ENCODE measurements at regions not wholly inside any gene's neighbourhood (a gene's known extent, or its start where the extent isn't known, plus 50 kb on each side); places are given as distances from the start of the nearest gene placed in this dataset.

- Histone ChIP-seq H3K27ac (ENCODE audit: low read depth, low read length) (no peak overlapping the region), H3K27me3 (ENCODE audit: insufficient read depth, low read length) (no peaks in the 10 kb centered on the region), H3K36me3 (ENCODE audit: insufficient read depth, low read length) (no peaks in the 10 kb centered on the region), H3K9me3 (ENCODE audit: control insufficient read depth in 1 of 2, low read length in 2 of 2) (no peaks in the 10 kb centered on the region), H3K4me1 (ENCODE audit: insufficient read depth, low read length) (no peaks in the 10 kb centered on the region), H3K4me3 (ENCODE audit: low read length in 2 of 2) (no peak overlapping the region)
- no peaks in the 10 kb centered on the region for H3K4me1 Mint-ChIP-seq
- ChIA-PET CTCF (ENCODE audit: partially characterized antibody) (no interaction called here), POLR2A (ENCODE audit: partially characterized antibody) (no interaction called here)
- H3K27me3 Mint-ChIP-seq, result no peaks in the 10 kb centered on the region
- intact Hi-C loops (cut with micrococcal nuclease), result no loop called here
- no peak overlapping the region for H3K4me3 Mint-ChIP-seq
- no peak overlapping the region for H3K27ac Mint-ChIP-seq
- no peaks in the 10 kb centered on the region for H3K36me3 Mint-ChIP-seq
- no peak for DNase-seq
- H3K9me3 Mint-ChIP-seq, result peaks cover 0 to 25% (median 8%) of the 10 kb centered on the region in 8 donors
Observed at GRCh38 chr2:72050734-72051133, 96.9 kb downstream of the CYP26B1 start.

GRCh38 chr2:72048881-72049477 is 98.7 kb downstream of the CYP26B1 start:
- CTCF ChIA-PET (ENCODE audit: partially characterized antibody), result no interaction called here
- H3K27me3 ChIP-seq (ENCODE audit: insufficient read depth, low read length), result no peaks in the 10 kb centered on the region
- intact Hi-C loops (cut with micrococcal nuclease), result no loop called here
- H3K9me3 ChIP-seq (ENCODE audit: control insufficient read depth in 1 of 2, low read length in 2 of 2), result no peaks in the 10 kb centered on the region
- POLR2A ChIA-PET (ENCODE audit: partially characterized antibody), result no interaction called here
- Mint-ChIP-seq H3K27me3 (no peaks in the 10 kb centered on the region), H3K36me3 (no peaks in the 10 kb centered on the region), H3K4me1 (no peaks in the 10 kb centered on the region), H3K4me3 (no peak overlapping the region), H3K9me3 (peaks cover 0 to 29% (median 12%) of the 10 kb centered on the region in 8 donors), H3K27ac (no peak overlapping the region)
- no peak overlapping the region for H3K4me3 ChIP-seq (ENCODE audit: low read length in 2 of 2)
- no peak for DNase-seq
- no peaks in the 10 kb centered on the region for H3K4me1 ChIP-seq (ENCODE audit: insufficient read depth, low read length)
- H3K36me3 ChIP-seq (ENCODE audit: insufficient read depth, low read length), result no peaks in the 10 kb centered on the region
- no peak overlapping the region for H3K27ac ChIP-seq (ENCODE audit: low read depth, low read length)

- Mint-ChIP-seq H3K9me3 (peaks cover 0 to 33% (median 16%) of the 10 kb centered on the region in 8 donors), H3K27ac (no peak overlapping the region), H3K4me3 (no peak overlapping the region), H3K4me1 (no peaks in the 10 kb centered on the region), H3K36me3 (no peaks in the 10 kb centered on the region), H3K27me3 (no peaks in the 10 kb centered on the region)
- intact Hi-C loops (cut with micrococcal nuclease), result no loop called here
- no peak overlapping the region for H3K27ac ChIP-seq (ENCODE audit: low read depth, low read length)
- POLR2A ChIA-PET (ENCODE audit: partially characterized antibody), result no interaction called here
- CTCF ChIA-PET (ENCODE audit: partially characterized antibody), result no interaction called here
- H3K4me3 ChIP-seq (ENCODE audit: low read length in 2 of 2), result no peak overlapping the region
- H3K4me1 ChIP-seq (ENCODE audit: insufficient read depth, low read length), result no peaks in the 10 kb centered on the region
- DNase-seq, result no peak
- H3K9me3 ChIP-seq (ENCODE audit: control insufficient read depth in 1 of 2, low read length in 2 of 2), result no peaks in the 10 kb centered on the region
- H3K36me3 ChIP-seq (ENCODE audit: insufficient read depth, low read length), result no peaks in the 10 kb centered on the region
- no peaks in the 10 kb centered on the region for H3K27me3 ChIP-seq (ENCODE audit: insufficient read depth, low read length)
Observed at GRCh38 chr2:72043985-72044384, 103.7 kb downstream of the CYP26B1 start.

GRCh38 chr2:72041638-72042111 is 106.0 kb downstream of the CYP26B1 start:
- POLR2A ChIA-PET (ENCODE audit: partially characterized antibody), result no interaction called here
- no peaks in the 10 kb centered on the region for H3K4me1 ChIP-seq (ENCODE audit: insufficient read depth, low read length)

GRCh38 chr2:72040629-72041571 is 106.8 kb downstream of the CYP26B1 start:
- CTCF ChIA-PET (ENCODE audit: partially characterized antibody), result no interaction called here
- no peaks in the 10 kb centered on the region for H3K4me1 Mint-ChIP-seq

More at GRCh38 chr2:72041638-72042111, 106.0 kb downstream of the CYP26B1 start:
- DNase-seq, result no peak
- no peaks in the 10 kb centered on the region for H3K36me3 Mint-ChIP-seq
- peaks cover 0 to 1% of the 10 kb centered on the region in 2 donors for H3K27me3 Mint-ChIP-seq
- no peaks in the 10 kb centered on the region for H3K27me3 ChIP-seq (ENCODE audit: insufficient read depth, low read length)
- no peaks in the 10 kb centered on the region for H3K9me3 ChIP-seq (ENCODE audit: control insufficient read depth in 1 of 2, low read length in 2 of 2)
- H3K27ac ChIP-seq (ENCODE audit: low read depth, low read length), result no peak overlapping the region
- intact Hi-C loops (cut with micrococcal nuclease), result no loop called here
- no peak overlapping the region for H3K4me3 Mint-ChIP-seq
- no peak overlapping the region for H3K27ac Mint-ChIP-seq
- peaks cover 0 to 21% (median 7%) of the 10 kb centered on the region in 8 donors for H3K9me3 Mint-ChIP-seq
- no peak overlapping the region for H3K4me3 ChIP-seq (ENCODE audit: low read length in 2 of 2)
- no peaks in the 10 kb centered on the region for H3K36me3 ChIP-seq (ENCODE audit: insufficient read depth, low read length)
- no peaks in the 10 kb centered on the region for H3K4me1 Mint-ChIP-seq
- CTCF ChIA-PET (ENCODE audit: partially characterized antibody), result no interaction called here

GRCh38 chr2:72038524-72038923 is 109.1 kb downstream of the CYP26B1 start:
- H3K27ac ChIP-seq (ENCODE audit: low read depth, low read length), result no peak overlapping the region
- no peaks in the 10 kb centered on the region for H3K36me3 ChIP-seq (ENCODE audit: insufficient read depth, low read length)
- no peak for DNase-seq
- H3K4me1 Mint-ChIP-seq, result no peaks in the 10 kb centered on the region
- ChIA-PET CTCF (ENCODE audit: partially characterized antibody) (no interaction called here), POLR2A (ENCODE audit: partially characterized antibody) (no interaction called here)
- H3K9me3 ChIP-seq (ENCODE audit: control insufficient read depth in 1 of 2, low read length in 2 of 2), result no peaks in the 10 kb centered on the region
- H3K36me3 Mint-ChIP-seq, result no peaks in the 10 kb centered on the region
- peaks cover 0 to 1% of the 10 kb centered on the region in 2 donors for H3K27me3 Mint-ChIP-seq
- H3K27me3 ChIP-seq (ENCODE audit: insufficient read depth, low read length), result no peaks in the 10 kb centered on the region
- peaks cover 0 to 7% (median 1%) of the 10 kb centered on the region in 8 donors for H3K9me3 Mint-ChIP-seq
- no peaks in the 10 kb centered on the region for H3K4me1 ChIP-seq (ENCODE audit: insufficient read depth, low read length)
- no peak overlapping the region for H3K4me3 Mint-ChIP-seq
- intact Hi-C loops (cut with micrococcal nuclease), result no loop called here
- no peak overlapping the region for H3K4me3 ChIP-seq (ENCODE audit: low read length in 2 of 2)
- H3K27ac Mint-ChIP-seq, result no peak overlapping the region

More at GRCh38 chr2:72040629-72041571, 106.8 kb downstream of the CYP26B1 start:
- Mint-ChIP-seq H3K27me3 (peaks cover 0 to 1% of the 10 kb centered on the region in 2 donors), H3K4me3 (no peak overlapping the region), H3K36me3 (no peaks in the 10 kb centered on the region), H3K27ac (no peak overlapping the region), H3K9me3 (peaks cover 0 to 15% (median 7%) of the 10 kb centered on the region in 8 donors)
- no peak overlapping the region for H3K4me3 ChIP-seq (ENCODE audit: low read length in 2 of 2)
- DNase-seq, result no peak
- H3K9me3 ChIP-seq (ENCODE audit: control insufficient read depth in 1 of 2, low read length in 2 of 2), result no peaks in the 10 kb centered on the region
- H3K27me3 ChIP-seq (ENCODE audit: insufficient read depth, low read length), result no peaks in the 10 kb centered on the region
- POLR2A ChIA-PET (ENCODE audit: partially characterized antibody), result no interaction called here
- no peaks in the 10 kb centered on the region for H3K4me1 ChIP-seq (ENCODE audit: insufficient read depth, low read length)
- H3K27ac ChIP-seq (ENCODE audit: low read depth, low read length), result no peak overlapping the region
- intact Hi-C loops (cut with micrococcal nuclease), result no loop called here
- no peaks in the 10 kb centered on the region for H3K36me3 ChIP-seq (ENCODE audit: insufficient read depth, low read length)

GRCh38 chr2:72037261-72037666 is 110.4 kb downstream of the CYP26B1 start:
- Mint-ChIP-seq H3K9me3 (peaks cover 0 to under 1% (median 0%) of the 10 kb centered on the region in 8 donors), H3K27ac (no peak overlapping the region), H3K36me3 (no peaks in the 10 kb centered on the region), H3K4me3 (no peak overlapping the region), H3K27me3 (peaks cover 0 to 3% of the 10 kb centered on the region in 2 donors), H3K4me1 (no peaks in the 10 kb centered on the region)
- Histone ChIP-seq H3K9me3 (ENCODE audit: control insufficient read depth in 1 of 2, low read length in 2 of 2) (no peaks in the 10 kb centered on the region), H3K27me3 (ENCODE audit: insufficient read depth, low read length) (no peaks in the 10 kb centered on the region), H3K4me3 (ENCODE audit: low read length in 2 of 2) (no peak overlapping the region), H3K27ac (ENCODE audit: low read depth, low read length) (no peak overlapping the region), H3K4me1 (ENCODE audit: insufficient read depth, low read length) (no peaks in the 10 kb centered on the region), H3K36me3 (ENCODE audit: insufficient read depth, low read length) (no peaks in the 10 kb centered on the region)
- DNase-seq, result no peak
- intact Hi-C loops (cut with micrococcal nuclease), result no loop called here
- CTCF ChIA-PET (ENCODE audit: partially characterized antibody), result no interaction called here
- POLR2A ChIA-PET (ENCODE audit: partially characterized antibody), result no interaction called here
